ENCODE measurements at regions not wholly inside any gene's neighbourhood (a gene's known extent, or its start where the extent isn't known, plus 50 kb on each side); places are given as distances from the start of the nearest gene placed in this dataset.
"Not testable (repeated sequence)": the region's sequence is repeated elsewhere in the genome, so short reads cannot be mapped to it uniquely, and the experiment has no call there.

DNA sequence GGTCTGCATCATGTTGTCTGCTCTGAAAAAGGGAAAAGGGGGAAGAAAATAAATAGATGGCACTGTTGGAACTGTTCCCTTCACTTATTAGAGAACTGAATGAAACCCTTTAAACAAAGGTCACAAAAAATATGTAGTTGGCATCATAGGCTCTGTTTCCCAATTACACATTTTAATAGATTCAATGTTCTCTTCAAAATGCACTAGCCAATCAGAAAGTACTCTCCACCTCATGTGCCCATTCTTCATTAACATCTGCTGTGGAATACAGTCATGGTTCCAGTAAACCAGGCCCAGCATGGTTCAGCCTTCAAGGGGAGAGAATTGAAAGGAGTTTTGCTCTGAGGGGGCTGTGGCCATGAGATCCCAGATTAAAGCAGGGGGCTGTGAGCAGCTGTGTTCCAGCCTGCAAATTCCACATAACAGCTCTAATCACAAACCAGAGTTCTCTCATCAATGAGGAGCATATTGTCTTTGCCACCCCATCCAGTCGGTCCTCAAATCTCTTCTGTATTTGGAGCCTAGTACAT lies 165.9 kb upstream of the CREB1 start:
- Mint-ChIP-seq H3K27me3 (no peaks in the 10 kb centered on the region), H3K27ac (no peak overlapping the region), H3K9me3 (no peaks in the 10 kb centered on the region), H3K4me1 (no peaks in the 10 kb centered on the region), H3K4me3 (no peak overlapping the region)
- ATAC-seq (no peak), DNase-seq (no peak)

DNA sequence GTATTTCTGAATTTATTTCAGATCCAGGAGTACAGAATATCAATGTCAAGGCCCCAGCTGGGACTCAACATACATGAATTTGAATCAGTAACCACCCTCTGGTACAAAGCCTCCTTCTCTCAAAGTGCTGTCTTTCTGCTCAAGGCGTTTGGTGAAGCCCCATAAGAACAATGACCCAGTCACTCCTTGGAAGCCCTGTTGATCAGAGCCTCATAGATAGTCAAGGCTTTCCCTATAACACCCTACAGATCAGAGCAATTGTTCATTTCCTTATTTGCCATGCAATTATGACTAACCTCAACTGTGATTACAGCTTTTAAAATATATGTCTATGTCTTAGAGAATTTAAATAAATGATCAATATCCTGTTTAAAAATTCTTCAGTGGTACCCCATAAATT lies 159.1 kb upstream of the CREB1 start:
- H3K9me3 Mint-ChIP-seq: peaks cover 11 to 16% of the 10 kb centered on the region in 2 donors
- no peak overlapping the region for H3K27ac Mint-ChIP-seq
- DNase-seq: no peak
- H3K4me3 Mint-ChIP-seq: no peak overlapping the region
- no peak for ATAC-seq
- H3K4me1 Mint-ChIP-seq: no peaks in the 10 kb centered on the region
- no peaks in the 10 kb centered on the region for H3K27me3 Mint-ChIP-seq

DNA sequence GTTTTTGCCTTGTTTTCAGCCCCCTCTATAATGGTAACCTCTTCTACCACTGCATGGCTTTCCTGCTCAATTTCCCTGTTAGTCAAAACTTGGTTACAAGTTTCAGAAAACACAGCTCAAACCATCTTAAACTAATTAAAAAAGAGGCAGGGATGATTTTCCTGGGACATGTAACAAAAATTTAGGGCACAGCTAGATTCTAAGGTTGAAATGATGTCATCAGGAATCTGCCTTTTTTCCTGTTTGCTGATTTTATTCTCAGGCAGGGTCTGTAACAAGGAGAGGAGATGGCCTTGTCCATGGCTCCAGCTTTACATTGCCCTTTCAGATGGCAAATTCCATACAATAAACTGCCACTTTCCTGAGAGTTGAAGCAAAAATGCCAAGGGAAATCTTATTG lies 157.9 kb upstream of the CREB1 start:
- H3K27ac Mint-ChIP-seq: no peak overlapping the region
- H3K9me3 Mint-ChIP-seq: peaks cover 12 to 19% of the 10 kb centered on the region in 2 donors
- DNase-seq: no peak
- H3K4me3 Mint-ChIP-seq: no peak overlapping the region
- H3K27me3 Mint-ChIP-seq: no peaks in the 10 kb centered on the region
- ATAC-seq: no peak
- H3K4me1 Mint-ChIP-seq: no peaks in the 10 kb centered on the region

DNA sequence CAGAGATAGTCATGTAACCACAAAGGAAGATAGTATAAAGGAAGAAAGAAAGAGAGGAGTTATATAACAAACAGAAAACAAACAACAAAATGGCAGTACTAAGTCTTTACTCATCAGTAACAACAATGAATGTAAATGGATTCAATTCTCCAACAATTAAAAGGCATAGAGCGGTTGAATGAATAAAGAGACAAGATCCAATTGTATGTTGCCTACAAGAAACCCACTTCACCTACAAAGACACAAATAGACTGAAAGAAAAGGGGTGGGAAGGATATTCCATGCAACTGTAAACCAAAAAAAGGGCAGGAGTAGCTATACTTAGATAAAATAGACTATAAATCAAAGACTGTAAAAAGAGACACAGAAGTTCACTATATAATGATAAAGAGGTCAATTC lies 157.3 kb upstream of the CREB1 start:
- no peak for DNase-seq
- no peak for ATAC-seq
- peaks cover 15 to 19% of the 10 kb centered on the region in 2 donors for H3K9me3 Mint-ChIP-seq
- H3K4me3 Mint-ChIP-seq: no peak overlapping the region
- H3K27ac Mint-ChIP-seq: no peak overlapping the region
- H3K27me3 Mint-ChIP-seq: no peaks in the 10 kb centered on the region
- H3K4me1 Mint-ChIP-seq: no peaks in the 10 kb centered on the region

- H3K4me3 Mint-ChIP-seq: no peak overlapping the region
- H3K4me1 Mint-ChIP-seq: no peaks in the 10 kb centered on the region
- DNase-seq (no peak), ATAC-seq (no peak)
- H3K9me3 Mint-ChIP-seq: peaks cover 31 to 37% of the 10 kb centered on the region in 2 donors
- H3K27me3 Mint-ChIP-seq: no peaks in the 10 kb centered on the region
- H3K27ac Mint-ChIP-seq: no peak overlapping the region
Measured at GRCh38 chr2:207375207-207375875, 154.4 kb upstream of the CREB1 start.

GRCh38 chr2:207378620-207379019 lies 151.1 kb upstream of the CREB1 start:
- H3K27me3 Mint-ChIP-seq, DNase-seq, H3K4me1 Mint-ChIP-seq, H3K27ac Mint-ChIP-seq, ATAC-seq, H3K4me3 Mint-ChIP-seq: not testable (repeated sequence)
- H3K9me3 Mint-ChIP-seq: peaks cover 30 to 40% of the 10 kb centered on the region in 2 donors

DNA sequence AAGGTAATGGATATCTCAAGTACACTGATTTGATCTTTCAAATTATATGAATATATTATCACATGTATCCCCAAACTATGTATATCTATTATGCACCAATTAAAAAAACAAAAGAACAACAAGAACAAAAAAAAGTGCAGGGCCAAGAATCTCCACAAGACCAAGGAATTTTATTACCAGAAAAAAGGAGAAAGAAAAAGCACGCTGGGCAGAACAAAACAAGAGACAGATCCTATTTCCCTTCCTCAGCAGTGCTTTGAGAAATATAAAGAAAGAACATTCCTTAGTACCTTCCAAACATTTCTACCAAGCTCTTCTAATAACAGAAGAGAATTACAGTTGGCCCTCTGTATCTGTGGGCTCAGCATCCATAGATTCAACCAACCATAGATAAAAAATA lies 144.7 kb upstream of the CREB1 start:
- H3K4me1 Mint-ChIP-seq: peaks cover 5% of the 10 kb centered on the region
- no peak overlapping the region for H3K4me3 Mint-ChIP-seq
- ATAC-seq (no peak), DNase-seq (no peak)
- H3K27me3 Mint-ChIP-seq: no peaks in the 10 kb centered on the region
- peaks cover 12 to 26% of the 10 kb centered on the region in 2 donors for H3K9me3 Mint-ChIP-seq
- H3K27ac Mint-ChIP-seq: no peak overlapping the region

DNA sequence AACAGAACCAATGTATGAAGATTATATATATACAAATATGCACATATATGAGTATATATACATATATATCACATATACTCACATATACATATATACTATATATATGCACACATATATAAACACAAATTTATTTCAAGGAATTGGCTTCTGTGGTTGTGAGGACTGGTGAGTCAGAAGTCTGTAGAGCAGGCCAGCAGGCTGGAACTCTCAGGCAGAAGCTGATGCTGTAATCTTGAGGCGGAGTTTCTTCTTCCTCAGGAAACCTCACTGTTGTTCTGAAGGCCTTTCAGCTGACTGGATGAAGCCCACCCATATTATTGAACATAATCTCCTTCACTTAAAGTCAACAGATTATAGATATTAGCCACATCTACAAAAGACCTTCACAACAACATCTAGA lies 143.9 kb upstream of the CREB1 start:
- no peak overlapping the region for H3K27ac Mint-ChIP-seq
- H3K4me1 Mint-ChIP-seq: peaks cover 5% of the 10 kb centered on the region
- no peak for DNase-seq
- no peaks in the 10 kb centered on the region for H3K27me3 Mint-ChIP-seq
- H3K4me3 Mint-ChIP-seq: no peak overlapping the region
- peaks cover 9 to 22% of the 10 kb centered on the region in 2 donors for H3K9me3 Mint-ChIP-seq
- ATAC-seq: no peak

GRCh38 chr2:207387001-207387571 lies 142.7 kb upstream of the CREB1 start:
- peaks cover 5% of the 10 kb centered on the region for H3K4me1 Mint-ChIP-seq
- DNase-seq (no peak), ATAC-seq (no peak)
- no peaks in the 10 kb centered on the region for H3K27me3 Mint-ChIP-seq
- peaks cover 7 to 10% of the 10 kb centered on the region in 2 donors for H3K9me3 Mint-ChIP-seq
- no peak overlapping the region for H3K27ac Mint-ChIP-seq
- no peak overlapping the region for H3K4me3 Mint-ChIP-seq

DNA sequence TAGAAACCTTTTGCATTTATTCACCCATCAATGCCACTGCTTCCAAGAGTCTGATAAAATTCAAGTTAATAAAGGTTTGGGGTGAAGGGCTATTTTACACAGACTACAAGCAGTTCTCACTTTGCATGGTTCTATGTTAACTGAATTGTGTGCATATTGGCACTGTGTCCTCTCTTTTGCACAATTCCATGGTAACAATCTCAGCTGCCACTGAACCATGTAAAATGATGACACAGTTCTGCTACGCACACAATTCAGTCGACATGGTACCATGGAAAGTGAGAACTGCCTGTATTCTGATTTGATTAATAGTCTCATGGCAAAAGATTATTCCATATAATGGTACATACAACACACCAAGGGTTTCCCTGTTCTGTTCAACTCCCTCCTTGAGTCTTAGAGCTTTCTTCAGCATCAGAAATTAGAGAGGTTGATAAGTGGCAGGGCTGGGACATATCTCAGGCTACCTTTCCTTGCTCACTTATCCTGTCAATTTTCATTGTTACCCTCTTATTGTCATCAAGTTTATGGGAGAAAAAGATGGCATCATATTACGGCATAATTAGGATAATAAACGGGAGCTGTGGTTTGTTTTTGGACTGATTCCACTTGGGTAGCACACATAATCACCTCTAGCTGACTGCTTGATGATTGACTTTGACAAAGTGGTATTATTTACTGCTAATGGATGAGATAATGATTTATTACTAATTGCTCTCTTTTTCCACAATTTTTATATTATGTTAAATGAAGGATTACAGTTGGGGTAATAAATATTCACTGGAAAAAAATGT lies 139.3 kb upstream of the CREB1 start:
- Mint-ChIP-seq H3K27me3 (no peaks in the 10 kb centered on the region), H3K4me3 (no peak overlapping the region), H3K4me1 (no peaks in the 10 kb centered on the region), H3K27ac (no peak overlapping the region), H3K9me3 (peaks cover 0 to 9% of the 10 kb centered on the region in 2 donors)
- no peak for ATAC-seq
- DNase-seq: no peak

DNA sequence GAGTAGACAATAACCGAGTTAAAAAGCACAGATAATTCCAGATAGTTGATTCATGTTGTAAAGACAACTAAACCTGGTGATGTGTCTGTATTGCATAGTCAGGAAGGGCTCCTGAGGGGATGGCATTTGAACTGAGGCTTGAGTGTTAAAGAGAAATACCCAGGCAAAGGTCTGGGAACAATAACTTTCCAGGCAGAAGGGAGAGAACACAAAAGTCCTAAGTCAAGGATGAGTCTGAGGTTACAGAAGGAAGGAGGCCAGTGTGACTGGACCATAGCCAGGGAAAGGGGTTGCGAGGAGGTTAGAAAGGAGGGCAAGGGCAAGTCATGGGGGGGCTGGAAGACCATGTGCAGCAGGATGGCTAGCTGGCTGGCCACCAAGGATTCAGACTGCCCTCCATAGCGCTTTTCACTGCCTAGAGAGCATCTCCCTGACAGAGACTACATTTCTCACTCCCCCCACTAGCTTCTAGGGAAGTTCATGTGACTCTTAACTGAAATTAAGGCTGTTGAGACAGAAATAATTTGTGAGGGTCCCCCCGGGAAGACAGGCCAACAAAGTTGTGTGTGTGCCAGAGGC lies 135.5 kb upstream of the CREB1 start:
- Mint-ChIP-seq H3K27ac (peak overlapping the region in 1 of 2 donors; percentile 44), H3K4me1 (no peaks in the 10 kb centered on the region), H3K9me3 (peaks cover 0 to 13% of the 10 kb centered on the region in 2 donors), H3K4me3 (no peak overlapping the region), H3K27me3 (no peaks in the 10 kb centered on the region)
- no peak for ATAC-seq
- DNase-seq: no peak

DNA sequence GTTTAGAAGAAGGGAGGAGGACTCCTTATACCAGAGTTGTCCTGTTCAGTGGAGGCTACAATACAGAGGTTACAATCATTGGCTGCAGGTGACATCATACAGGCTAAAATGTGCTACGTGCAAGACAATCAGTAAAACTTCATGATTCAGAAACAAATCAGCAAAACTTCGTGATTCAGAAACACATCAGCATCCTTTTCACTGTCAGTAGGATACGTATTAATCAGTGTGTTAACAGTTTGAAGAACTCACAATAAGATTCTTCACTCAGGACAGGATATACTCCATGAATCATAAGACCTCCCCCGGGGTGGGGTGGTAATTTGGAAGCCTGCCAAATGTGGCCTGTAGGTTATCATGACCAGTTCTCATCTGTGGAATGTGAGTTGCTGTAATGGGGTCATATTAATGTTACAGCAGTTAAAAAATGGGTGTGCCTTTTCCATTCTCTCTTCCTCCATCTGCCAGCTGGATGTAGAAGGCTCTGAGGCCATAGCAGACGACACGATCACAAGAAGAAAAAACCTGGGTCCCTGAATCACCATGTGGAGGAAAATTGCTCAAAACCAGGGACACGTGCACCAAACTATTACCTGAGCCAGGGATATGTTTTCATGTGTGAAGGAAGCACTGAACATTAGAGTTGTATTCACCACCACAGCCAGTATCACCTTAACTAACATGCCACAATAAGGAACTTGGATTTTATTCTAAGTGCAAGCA lies 134.8 kb upstream of the CREB1 start:
- ATAC-seq (peak; percentile 60), DNase-seq (peak in 1 of 2 donors; percentile 15)
- Mint-ChIP-seq H3K4me1 (no peaks in the 10 kb centered on the region), H3K9me3 (peaks cover 0 to 13% of the 10 kb centered on the region in 2 donors), H3K27ac (no peak overlapping the region), H3K27me3 (no peaks in the 10 kb centered on the region), H3K4me3 (no peak overlapping the region)

DNA sequence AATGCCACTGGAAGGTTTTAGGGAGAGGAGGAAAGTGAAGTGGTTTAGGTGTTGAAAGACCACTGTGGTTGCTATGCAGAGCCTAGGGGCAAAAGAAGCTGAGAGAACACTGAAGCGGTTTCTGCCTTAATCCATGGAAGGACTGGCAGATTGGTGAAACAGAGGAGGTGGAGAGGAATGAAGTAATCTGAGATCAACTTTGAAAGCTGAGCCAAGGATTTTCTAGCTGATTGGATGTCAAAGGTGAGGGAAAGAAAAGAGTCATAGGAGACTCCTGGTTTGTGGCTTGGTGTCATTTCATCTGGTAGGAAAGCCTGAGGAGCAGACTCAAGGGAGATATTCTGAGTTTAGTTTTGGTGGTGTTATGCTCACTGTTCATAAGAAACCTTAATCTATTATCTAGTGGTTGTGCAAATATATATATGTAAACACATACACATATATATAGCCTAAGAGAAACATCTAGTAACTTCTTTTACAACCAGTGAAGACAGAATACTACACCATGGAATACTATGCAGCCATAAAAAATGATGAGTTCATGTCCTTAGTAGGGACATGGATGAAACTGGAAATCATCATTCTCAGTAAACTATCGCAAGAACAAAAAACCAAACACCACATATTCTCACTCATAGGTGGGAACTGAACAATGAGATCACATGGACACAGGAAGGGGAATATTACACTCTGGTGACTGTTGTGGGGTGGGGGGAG lies 134.1 kb upstream of the CREB1 start:
- no peak overlapping the region for H3K27ac Mint-ChIP-seq
- no peaks in the 10 kb centered on the region for H3K27me3 Mint-ChIP-seq
- no peak for ATAC-seq
- DNase-seq: no peak
- H3K4me3 Mint-ChIP-seq: no peak overlapping the region
- peaks cover 0 to 13% of the 10 kb centered on the region in 2 donors for H3K9me3 Mint-ChIP-seq
- no peaks in the 10 kb centered on the region for H3K4me1 Mint-ChIP-seq

GRCh38 chr2:207397917-207398655 lies 131.7 kb upstream of the CREB1 start:
- Mint-ChIP-seq H3K4me3 (no peak overlapping the region), H3K27ac (no peak overlapping the region), H3K4me1 (no peaks in the 10 kb centered on the region), H3K27me3 (no peaks in the 10 kb centered on the region), H3K9me3 (peaks cover 0 to 8% of the 10 kb centered on the region in 2 donors)
- DNase-seq: no peak
- ATAC-seq: no peak

All from stimulated activated naive CD8-positive, alpha-beta T cell treated with anti-CD3 and anti-CD28 coated beads, Interleukin-15, amount 100 ng/mL, for 72 hours (primary cell).